ENCODE measurements at regions not wholly inside any gene's neighbourhood (a gene's known extent, or its start where the extent isn't known, plus 50 kb on each side); places are given as distances from the start of the nearest gene placed in this dataset.

DNA sequence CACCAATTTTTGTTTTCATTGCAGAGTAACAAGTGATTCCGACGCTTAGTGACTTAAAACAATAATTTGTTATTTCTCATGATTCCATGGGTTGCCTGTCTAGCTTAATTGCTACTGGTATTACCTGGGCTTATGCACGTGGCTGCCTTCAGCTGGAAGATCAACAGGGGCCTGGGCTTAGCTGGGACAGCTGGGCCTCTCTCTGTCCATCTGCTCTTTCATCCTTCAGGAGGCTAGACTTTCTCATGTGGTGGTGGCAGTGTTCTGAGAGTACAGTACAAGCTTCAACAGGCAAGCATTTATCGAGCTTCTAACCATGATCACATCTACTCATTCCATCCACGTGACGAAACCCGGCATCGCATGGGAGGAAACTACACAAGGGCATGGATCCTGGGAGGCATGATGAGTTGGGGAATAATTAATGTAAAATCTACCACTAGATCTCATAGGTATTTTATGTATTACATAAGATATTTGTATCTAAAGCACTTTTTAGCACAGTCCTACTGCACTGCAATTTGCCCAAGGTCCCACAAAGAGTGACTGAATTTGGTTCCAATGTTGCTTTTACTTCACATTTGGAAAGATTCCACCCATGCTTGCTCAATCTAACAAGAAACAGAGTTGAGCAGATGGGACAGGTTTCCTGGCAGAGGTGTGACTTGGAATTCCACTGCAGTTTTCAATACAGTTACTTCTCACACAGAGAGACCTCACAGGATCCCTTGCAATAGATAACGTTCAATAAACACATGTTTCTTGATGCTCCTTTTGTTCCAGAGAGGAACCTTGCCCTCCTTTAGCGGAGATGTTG, 153.1 kb upstream of the FRMD6 start:
- TF ChIP-seq POLR2A (IDR thresholded peaks at IDR 0.05; ENCODE audit: insufficient read depth in 1 of 2, low read depth in 2 of 2, low read length in 2 of 2) (no peak), POLR2G (IDR thresholded peaks at IDR 0.05; ENCODE audit: low read depth, low read length) (no peak), FOXK2 (IDR thresholded peaks at IDR 0.05) (no peak), YY1 (IDR thresholded peaks at IDR 0.05; ENCODE audit: insufficient read depth, insufficient replicate concordance, low read depth, low read length) (no peak), GABPA (IDR thresholded peaks at IDR 0.05; ENCODE audit: low read depth, low read length) (no peak), GABPA (CRISPR knock-in tag; IDR thresholded peaks at IDR 0.05; ENCODE audit: low read depth) (no peak), PHF8 (CRISPR knock-in tag; IDR thresholded peaks at IDR 0.05) (no peak)
- TF ChIP-seq, protein P1, sequence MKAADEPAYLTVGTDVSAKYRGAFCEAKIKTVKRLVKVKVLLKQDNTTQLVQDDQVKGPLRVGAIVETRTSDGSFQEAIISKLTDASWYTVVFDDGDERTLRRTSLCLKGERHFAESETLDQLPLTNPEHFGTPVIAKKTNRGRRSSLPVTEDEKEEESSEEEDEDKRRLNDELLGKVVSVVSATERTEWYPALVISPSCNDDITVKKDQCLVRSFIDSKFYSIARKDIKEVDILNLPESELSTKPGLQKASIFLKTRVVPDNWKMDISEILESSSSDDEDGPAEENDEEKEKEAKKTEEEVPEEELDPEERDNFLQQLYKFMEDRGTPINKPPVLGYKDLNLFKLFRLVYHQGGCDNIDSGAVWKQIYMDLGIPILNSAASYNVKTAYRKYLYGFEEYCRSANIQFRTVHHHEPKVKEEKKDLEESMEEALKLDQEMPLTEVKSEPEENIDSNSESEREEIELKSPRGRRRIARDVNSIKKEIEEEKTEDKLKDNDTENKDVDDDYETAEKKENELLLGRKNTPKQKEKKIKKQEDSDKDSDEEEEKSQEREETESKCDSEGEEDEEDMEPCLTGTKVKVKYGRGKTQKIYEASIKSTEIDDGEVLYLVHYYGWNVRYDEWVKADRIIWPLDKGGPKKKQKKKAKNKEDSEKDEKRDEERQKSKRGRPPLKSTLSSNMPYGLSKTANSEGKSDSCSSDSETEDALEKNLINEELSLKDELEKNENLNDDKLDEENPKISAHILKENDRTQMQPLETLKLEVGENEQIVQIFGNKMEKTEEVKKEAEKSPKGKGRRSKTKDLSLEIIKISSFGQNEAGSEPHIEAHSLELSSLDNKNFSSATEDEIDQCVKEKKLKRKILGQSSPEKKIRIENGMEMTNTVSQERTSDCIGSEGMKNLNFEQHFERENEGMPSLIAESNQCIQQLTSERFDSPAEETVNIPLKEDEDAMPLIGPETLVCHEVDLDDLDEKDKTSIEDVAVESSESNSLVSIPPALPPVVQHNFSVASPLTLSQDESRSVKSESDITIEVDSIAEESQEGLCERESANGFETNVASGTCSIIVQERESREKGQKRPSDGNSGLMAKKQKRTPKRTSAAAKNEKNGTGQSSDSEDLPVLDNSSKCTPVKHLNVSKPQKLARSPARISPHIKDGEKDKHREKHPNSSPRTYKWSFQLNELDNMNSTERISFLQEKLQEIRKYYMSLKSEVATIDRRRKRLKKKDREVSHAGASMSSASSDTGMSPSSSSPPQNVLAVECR (CRISPR knock-in tag; IDR thresholded peaks at IDR 0.05; ENCODE audit: borderline replicate concordance), result no peak
- TF ChIP-seq, protein P2, sequence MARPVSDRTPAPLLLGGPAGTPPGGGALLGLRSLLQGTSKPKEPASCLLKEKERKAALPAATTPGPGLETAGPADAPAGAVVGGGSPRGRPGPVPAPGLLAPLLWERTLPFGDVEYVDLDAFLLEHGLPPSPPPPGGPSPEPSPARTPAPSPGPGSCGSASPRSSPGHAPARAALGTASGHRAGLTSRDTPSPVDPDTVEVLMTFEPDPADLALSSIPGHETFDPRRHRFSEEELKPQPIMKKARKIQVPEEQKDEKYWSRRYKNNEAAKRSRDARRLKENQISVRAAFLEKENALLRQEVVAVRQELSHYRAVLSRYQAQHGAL (CRISPR knock-in tag; IDR thresholded peaks at IDR 0.05; ENCODE audit: not compliant biosample characterization), result no peak

Data from HepG2 (cell line).